Keratinocyte (primary cell): ENCODE measurements at regions not wholly inside any gene's neighbourhood (a gene's known extent, or its start where the extent isn't known, plus 50 kb on each side); places are given as distances from the start of the nearest gene placed in this dataset.

ENCODE experiments used
- CTCF ChIP-seq, 3 experiments: IDR thresholded peaks in 1 of 3; conservative IDR thresholded peaks in 1 of 3; optimal IDR thresholded peaks in 1 of 3; 2 replicates in 2 of 3; 3 replicates in 1 of 3; pipeline versions ENCODE3 to v1.5.1; 2011; ENCODE audit warnings: low read length in 3 of 3, mild to moderate bottlenecking in 3 of 3, moderate library complexity in 2 of 3, control low read depth in 1 of 3, inconsistent platforms in 1 of 3; ENCODE audit not compliant: insufficient read depth in 2 of 3; ENCODE audit errors: extremely low read depth in 1 of 3
- EZH2 ChIP-seq: IDR thresholded peaks from one replicate; pipeline ENCODE4 v1.6.1; 2012; ENCODE audit warnings: inconsistent platforms, mild to moderate bottlenecking, low read length, moderate library complexity

GRCh38 chr1:98342566-98342965 lies 319.0 kb upstream of the SNX7 start:
- no peak for TF ChIP-seq CTCF (optimal IDR thresholded peaks at IDR 0.05 in 1 of 3, IDR thresholded peaks at IDR 0.05 in 1 of 3, conservative IDR thresholded peaks at IDR 0.05 in 1 of 3; ENCODE audit: extremely low read depth in 1 of 3, insufficient read depth in 2 of 3, low read length in 3 of 3)
- TF ChIP-seq EZH2: no peak
